SKM-1 treated with dmso at 0.1 percent for 144 hours (cell line): ENCODE measurements at regions not wholly inside any gene's neighbourhood (a gene's known extent, or its start where the extent isn't known, plus 50 kb on each side); places are given as distances from the start of the nearest gene placed in this dataset.

Experiments used
- DNase-seq: peaks from one replicate; lab custom pipeline; 2025; ENCODE audit not compliant: unreplicated experiment; lab: John Stamatoyannopoulos, UW

DNA sequence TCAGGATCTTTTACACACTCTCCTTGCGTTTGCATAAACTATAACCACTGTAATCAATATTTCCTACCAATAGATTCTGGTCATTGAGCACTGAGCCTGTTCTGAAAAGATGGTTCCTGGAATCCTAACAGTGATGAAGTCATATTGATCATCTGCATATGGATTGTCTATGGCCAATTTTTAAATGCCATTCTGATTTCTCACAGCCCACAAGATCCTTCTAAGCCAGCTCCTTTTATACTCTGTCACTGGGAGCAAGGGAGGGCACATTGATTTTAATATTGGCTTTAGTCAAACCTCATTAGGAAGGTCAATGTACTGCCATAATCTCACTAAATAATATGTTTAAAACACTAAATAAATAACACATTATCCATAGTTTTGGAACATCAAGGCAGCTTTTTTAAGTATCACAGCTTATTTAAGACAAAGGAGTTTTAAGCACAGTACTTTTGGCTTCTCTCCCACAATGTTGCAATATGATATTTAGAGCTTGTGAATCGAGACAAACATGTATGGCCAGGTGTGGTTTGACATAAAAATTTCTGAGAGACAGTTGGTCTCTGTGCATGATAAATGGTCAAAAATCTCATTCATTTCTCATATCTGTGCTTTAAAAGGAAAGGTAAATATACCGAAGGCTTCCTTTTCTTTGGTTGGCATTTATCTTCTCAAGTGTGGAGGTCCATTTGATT, 267.3 kb downstream of the MTX2 start:
- DNase-seq: no peak

DNA sequence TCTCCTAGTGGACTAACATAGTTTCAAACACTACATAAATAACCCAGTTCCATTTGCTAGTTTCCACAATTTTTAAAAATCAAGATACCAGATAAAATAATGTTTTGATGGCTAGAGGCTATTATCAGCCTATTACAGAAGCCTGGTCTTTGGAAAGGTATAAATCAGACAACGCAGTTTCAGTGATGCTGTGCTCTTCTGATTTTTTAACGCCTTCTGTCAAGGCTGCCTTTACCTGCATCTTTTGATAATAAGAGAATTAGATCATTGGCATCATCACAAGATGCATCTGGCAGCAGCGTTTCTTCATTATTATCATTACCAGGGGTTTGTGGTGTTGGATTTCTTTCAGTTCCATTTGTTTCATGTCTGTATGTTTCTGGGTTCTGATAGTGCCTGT, 268.7 kb downstream of the MTX2 start:
- DNase-seq: no peak

DNA sequence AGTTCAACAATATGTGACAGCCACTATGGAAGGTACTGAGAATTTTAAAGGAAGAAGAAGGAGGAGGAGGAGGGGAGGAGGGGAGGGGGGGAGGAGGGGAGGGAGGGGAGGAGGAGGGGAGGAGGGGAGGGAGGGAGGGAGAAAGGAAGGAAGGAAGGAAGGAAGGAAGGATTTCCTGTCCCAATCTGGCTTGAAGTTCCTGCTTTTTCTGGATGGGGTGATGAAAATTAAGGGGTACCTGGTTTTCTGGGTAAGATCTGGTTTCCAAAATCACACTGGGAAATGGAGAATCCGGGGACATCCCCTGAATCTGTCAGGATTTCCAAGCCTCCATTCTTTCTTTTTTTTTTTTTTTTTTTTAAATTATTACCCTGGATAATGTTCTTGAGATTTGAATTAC, 271.8 kb downstream of the MTX2 start:
- no peak for DNase-seq

DNA sequence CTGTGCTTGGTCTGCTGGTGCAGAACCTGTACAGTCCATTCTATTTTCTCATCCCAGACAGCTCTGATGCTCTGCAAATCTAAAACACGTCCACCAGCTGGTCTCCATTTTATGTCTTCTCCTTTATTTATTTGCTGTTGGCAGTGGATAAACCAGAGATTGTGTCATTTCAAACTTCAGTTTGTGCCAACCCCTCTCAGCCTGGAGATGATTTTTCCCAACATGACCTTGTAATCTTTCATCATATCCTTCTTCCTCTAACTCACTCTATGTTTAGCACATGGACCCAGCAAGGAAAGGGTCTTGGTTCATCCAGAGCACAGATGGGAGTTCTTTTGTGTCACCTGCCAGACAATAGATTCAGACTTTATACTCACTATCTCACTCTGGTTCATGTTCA, 273.2 kb downstream of the MTX2 start:
- DNase-seq: no peak

DNA sequence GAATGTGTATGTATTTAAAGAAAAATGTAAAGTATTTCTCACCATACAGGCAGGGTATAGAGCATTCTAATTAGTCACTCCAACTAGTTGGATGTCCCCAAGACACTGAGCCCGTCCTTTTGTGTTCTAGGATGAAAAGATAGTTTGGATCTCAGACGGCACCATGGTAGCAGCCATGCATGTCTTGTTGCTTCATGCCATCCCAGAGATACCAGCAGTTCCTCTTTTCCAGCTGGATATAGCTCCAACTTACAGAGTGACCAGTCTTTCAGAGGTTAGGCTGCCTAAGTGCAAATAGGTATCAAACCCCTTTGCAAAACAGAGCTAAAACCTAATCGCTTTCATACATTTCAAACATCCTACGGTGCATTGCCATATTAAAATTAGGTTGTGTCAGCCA, 275.3 kb downstream of the MTX2 start:
- no peak for DNase-seq

DNA sequence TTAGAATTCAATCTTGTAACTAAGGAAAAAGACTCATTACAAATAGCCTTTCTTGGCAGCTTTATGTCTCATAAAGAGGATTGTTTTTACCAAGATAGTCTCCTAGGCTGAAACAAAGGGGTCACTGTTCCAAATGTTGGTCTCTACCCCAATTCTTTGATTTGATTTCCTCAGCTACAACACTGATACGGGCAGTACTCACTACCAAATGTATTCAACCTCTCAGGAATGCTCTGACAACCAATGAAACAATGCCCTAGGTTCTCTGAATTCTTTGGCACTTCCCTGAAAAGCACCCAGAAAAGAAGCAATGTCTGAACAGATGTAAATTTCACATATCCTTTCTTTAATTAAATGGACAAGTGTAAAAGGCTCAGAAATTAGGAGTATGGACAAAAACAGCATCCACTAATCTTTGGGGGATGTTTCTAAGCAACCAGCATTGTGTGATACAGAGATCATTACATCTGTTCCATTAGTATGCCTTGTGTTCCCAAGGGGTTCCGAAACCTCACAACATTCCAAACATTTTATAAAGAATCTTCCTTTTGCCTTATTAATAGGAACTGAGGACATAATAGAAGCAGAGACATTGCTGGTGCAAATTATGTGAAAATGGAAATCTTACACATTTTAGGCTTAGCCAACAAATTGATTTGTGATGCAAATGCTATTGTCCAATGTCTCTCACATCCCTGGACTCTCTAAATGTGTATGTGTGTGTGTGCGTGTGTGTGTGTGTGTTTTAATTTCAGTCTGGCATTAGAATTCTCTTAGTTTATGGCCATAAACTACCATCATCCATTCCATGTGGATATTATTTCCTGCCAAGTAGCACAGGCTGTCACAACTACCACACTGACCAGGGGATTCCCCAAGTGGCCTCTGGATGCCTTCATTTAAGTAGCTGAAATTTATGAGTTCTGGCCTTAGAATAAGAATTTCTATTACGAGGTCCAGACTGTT, 276.0 kb downstream of the MTX2 start:
- DNase-seq: no peak

DNA sequence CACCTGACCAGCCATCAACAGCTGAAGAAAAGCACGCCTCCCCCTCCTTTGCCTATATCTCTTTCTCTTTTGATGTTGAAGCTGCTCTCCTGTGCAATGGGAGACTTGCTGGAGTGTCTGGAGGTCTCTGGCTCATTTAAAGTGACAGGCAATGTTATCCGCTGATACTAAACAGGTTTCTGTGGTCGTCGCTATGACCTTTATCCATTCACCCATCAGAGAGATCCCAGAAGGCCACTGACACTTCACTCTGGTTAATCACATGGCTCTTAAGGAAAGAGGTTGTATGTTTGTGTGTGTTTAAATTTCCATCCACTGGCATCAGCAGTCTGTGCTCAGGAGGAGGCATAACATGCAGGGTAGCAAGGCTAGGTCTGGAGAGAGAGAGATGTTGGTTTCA, 277.3 kb downstream of the MTX2 start:
- DNase-seq: no peak

DNA sequence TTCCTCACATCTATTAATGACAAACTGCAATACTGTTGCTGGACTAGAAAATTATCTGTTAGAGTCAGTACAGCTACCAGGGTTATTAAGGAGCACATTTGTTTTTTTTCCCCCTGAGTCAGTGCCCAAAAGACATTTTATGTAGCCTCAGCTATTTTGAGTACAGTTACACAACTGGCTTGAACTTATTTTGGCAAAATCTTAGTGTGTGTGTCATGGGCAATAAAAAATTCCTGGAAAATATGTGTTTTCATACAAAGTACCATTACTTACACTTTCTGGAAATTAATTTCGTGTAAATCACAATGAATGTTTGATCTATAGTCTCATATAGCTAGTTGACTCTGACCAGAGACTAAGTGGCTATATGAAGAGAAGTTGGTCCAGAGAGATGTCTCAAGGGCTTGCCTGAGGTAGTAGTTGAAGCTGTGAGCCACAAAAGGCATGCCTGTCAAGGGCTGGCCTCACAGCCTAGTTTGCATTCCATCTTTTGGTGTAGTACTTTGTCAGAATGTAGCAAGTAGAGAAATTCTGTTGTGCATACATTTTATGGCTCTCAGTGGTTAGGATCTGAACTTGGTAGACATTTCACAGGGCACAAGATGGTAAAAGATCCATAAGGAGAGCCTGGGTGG, 283.4 kb downstream of the MTX2 start:
- no peak for DNase-seq

DNA sequence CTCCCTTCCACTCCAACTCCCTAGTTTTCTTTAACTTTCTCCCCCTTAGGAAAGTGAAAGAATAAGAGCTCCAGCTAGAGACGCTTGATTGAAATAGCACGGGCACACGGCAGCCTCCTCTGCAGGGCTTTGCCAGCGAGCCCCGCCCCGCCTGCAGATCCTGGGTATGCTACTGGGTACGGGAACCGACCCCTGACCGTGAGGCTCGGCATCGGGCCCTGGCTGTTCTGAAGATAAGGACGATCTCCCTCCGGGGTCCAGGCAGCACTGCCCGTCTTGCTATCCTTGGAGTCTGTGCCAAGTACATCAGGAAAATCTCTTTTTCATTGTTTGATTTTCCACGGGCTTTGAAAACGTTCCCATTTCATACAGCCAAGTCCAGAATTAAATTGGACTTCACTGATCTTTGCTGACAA, 284.5 kb downstream of the MTX2 start:
- no peak for DNase-seq

DNA sequence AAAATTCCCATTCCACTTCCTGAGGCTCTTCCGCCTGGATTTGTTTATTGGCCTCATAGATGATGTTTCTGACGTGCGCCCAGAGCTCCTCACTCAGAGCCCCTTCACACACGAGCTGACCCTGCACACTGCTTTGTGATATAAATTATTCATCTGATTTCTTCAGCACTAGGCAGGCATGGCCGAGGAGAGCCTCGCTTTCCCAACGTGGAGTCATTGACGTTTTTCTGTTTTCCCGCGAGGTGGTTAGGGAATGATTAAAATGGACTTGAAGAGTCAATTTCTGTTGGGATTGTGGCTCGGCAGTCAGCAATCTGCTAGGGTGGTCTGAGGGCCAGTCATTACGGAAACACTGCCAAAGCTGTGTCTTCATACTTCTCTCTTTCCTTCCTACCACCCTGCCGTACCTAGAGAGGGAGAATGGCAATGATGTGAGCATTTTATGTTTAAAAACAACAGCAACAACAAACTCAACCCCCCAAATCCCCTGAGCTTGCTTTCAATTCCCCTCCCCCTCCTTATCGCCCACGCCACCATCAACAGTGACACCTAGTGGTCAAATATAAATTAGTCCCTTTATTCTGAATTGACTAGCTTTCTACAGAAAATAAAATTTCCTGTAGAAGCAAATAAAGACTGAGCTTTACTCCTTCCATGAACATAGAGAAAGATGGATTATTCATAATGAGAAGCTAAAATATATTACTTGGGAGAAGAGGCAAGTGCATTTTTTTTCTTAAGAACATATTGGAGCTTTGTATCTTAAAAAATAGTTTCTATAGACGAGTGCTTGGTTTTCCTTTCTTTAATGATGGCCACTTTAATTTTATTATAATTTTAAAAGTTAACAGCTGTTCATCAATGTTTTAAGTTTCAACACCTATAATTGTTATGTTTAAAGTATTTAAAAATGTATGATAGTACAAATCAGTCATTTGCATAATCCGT, 285.1 kb downstream of the MTX2 start:
- DNase-seq: peak; percentile 44

DNA sequence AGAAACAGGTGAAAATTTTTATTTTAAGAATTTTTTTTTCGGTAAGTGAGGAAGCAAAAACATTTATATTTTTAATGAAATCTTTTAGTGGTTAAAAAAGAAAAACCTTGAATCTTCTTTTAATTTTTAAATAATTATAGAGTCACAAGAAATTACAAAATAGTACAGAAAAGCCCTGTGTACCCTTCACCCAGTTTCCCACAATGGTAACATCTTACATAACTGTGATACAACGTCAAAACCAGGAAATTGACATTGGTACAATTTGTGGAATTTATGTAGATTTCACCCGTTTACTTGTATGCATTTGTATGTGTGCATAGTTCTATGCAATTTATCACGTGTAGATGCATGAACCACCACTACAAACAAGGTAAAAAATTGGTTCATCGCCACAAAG, 285.9 kb downstream of the MTX2 start:
- no peak for DNase-seq

DNA sequence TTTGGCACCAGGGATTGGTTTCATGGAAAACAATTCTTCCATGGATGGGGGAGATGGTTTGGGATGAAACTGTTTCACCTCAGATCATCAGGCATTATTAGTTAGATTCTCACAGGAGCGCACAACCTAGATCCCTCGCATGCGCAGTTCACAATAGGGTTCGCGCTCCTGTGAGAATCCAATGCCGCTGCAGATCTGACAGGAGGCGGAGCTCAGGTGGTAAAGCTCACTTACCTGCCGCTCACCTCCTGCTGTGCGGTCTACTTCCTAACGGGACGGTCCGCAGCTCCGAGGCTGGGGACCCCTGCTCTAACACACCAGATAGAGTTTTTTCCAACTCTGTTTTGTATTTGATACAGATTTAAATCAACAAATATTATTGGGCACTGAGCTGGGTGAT, 286.5 kb downstream of the MTX2 start:
- no peak for DNase-seq

DNA sequence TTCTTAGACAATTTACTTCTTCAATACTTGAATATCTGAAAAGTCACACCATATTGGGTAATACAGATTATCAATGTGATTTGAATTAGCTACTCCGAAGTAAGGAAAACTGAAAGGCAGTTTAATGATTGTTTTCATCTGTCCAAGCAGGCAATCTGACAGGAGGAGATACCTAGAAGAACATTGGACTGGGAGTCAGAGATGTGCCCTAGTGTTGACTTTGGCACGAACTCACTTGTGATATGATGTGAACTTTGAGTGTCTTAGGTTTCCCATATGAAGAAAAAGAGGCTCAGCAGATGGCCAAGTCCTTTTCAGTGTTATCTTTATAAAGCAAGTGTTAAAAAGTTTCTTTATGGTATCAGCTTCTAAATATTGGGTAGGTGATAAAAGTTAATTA, 287.1 kb downstream of the MTX2 start:
- DNase-seq: no peak

DNA sequence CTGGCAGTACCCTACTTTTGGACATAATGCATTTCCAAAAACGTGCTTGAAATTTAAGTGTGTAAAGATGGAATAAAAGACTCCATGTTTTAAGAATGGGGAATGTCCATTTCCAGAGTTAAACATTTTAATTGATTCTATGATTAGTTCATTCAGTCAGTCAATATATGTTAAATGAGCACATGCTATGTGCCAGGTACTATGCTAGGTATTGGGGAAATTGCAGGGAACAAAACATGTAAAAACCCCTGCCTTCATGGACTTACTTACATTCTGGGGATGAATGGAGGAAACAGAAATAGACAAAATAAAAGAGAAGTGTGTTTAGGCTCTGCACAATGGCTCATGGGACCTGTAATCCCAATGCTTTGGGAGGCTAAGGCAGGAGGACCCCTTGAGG, 288.6 kb downstream of the MTX2 start:
- no peak for DNase-seq

DNA sequence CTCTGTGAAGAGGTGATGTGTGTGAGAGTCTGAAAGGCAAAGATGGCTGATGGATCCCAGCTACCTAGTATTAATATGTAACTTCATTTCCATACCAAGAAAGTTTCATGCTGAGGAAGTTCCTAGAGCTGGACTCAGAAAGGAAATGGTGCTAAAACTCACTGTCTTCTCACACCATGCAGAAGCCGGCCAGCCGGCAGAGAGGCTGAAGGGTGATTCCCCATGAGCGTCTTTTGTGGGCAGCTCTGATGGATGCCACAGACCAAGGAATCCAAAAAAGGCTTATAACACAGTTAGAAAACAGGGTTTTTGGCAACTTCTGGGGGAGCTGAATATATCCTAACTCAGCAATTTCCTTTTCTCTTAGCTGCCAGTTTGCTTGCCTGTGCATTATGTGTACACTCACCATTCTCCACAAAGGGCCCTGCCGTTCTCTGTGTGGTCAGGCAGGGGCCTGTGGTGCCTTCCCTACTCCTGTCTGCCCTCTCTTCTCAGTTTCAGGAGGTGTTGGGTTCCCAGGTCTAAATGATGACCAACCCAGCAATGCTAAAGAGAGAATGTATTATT, 289.4 kb downstream of the MTX2 start:
- DNase-seq: no peak

DNA sequence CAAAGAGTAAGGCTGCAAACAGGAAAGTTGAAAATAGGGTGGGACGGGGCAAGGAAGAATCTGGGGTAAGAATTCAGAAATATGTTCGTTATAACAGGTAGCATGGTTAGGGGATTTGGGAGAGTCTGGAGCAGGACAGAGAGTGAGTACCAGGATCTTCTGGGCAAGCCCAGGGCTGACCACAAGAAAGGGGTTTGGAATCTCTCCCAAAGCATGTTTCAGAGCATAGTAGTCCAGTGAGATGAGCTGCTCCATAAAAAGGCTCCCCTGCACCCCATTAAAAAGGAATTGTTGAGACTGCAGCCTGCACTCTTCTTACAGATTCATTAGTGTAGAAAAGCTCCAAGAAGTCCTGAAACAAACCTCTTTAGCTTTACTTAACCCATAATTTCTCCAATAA, 291.1 kb downstream of the MTX2 start:
- DNase-seq: no peak

DNA sequence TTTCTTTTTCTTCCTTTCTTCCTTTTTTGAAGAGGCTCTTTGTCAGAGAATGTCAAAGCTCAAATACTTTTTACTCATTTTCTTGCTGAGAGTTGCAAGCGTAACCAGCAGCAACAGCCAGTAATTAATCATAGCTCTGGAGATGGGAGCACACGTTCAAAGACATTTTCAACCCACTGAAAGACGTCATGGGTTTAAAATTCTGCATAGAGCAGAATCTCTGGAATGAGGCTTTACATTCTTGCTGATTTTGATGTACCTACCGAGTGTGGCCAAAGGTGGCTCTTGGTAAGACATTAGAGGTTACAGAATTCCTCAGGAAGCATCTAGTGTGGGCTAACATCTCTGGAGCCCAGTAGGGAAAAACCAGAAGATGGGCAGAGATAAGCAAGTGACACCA, 292.5 kb downstream of the MTX2 start:
- DNase-seq: no peak

DNA sequence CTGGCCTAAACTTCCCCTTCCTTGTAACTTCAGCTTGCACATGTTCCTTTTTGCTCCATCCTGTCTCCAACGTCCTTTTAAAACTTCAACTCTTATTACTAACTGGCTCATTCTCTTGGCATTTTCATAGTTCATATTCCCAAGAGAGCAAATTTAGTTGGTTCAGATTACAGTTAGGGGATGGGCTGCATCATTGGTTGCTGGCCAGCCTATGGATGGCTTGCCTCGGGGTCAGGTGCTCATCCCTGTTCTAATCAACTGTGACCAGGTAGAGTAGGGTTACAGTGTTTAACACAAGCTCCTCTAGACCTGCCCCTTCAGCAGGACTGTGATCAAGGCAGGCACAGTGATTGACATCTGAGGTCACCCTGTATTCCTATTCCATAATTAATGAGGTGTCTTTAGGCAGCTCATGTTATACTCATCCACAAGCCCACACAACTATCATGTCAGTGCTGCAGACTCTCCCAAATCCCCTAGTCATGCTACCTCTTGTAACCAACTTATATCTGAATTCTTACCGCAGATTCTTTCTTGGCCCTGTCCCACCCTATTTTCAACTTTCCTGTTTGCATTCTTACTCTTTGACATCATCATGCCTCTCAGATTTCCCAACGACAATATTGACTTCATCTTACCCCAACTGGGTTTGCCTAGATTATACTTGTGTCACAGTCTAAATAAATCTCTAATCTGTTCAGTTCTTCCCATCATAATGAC, 293.3 kb downstream of the MTX2 start:
- DNase-seq: no peak

DNA sequence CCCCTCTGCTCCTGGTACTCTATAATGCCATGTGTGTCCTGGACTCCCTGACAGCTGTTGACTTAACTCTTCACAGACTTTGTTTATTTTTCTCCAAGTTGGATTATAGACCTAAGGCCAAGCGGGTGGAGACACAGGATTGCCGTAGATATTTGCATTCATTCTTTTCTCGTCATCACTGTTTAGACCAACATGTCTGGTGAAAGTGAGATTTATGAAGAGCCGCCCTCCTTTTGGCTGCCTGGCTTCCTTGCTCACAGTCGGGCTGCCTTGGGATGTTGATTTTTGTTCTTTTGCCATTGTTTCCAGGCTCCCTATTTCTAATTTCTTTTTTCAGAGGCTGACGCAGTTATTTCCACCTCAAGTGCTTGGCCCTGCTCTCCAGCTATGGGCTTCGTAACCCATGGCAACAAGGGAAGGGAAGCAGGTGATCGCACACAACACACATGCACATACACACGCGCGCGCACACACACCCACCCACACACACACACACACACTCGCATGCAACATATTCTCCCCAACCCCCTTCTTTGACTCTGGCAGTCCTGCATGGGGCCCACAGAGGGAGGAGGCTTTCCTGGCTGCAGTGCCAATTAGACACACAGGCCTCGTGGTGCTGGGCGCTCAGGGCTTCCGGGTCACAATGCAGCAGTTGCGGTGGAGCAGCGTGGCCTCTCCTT, 296.5 kb downstream of the MTX2 start:
- no peak for DNase-seq
